Liver (tissue), 7 donors: ENCODE measurements at regions not wholly inside any gene's neighbourhood (a gene's known extent, or its start where the extent isn't known, plus 50 kb on each side); places are given as distances from the start of the nearest gene placed in this dataset.

Experiments
- DNase-seq: peaks from one replicate; pipeline ENCODE4 v3.0.0-alpha.2; 2017; ENCODE audit warnings: low spot score
- H3K27ac ChIP-seq, 2 donors: one replicate each; pipeline ENCODE4 v1.7.0; 2013; ENCODE audit warnings: inconsistent platforms in 2 of 2, low read length in 2 of 2, control low read depth in 1 of 2, low read depth in 1 of 2, mild to moderate bottlenecking in 1 of 2
- H3K27me3 ChIP-seq, 4 donors: one replicate each; pipeline versions ENCODE4 v1.6.1 to v1.7.0; 2013; ENCODE audit warnings: low read length in 3 of 4, inconsistent platforms in 1 of 4, mild to moderate bottlenecking in 1 of 4, moderate library complexity in 1 of 4; ENCODE audit not compliant: control insufficient read depth in 4 of 4, insufficient read depth in 4 of 4
- H3K36me3 ChIP-seq, 4 donors: one replicate each; pipeline versions ENCODE4 v1.6.1 to v1.7.0; 2013; ENCODE audit warnings: low read length in 3 of 4, mild to moderate bottlenecking in 3 of 4, low read depth in 1 of 4, moderate library complexity in 1 of 4; ENCODE audit not compliant: control insufficient read depth in 4 of 4, insufficient read depth in 3 of 4
- H3K4me1 ChIP-seq, 4 donors: one replicate each; pipeline versions ENCODE4 v1.6.1 to v1.7.0; 2013; ENCODE audit warnings: low read length in 3 of 4, mild to moderate bottlenecking in 3 of 4, moderate library complexity in 1 of 4; ENCODE audit not compliant: control insufficient read depth in 4 of 4, insufficient read depth in 4 of 4
- H3K4me3 ChIP-seq, 3 donors: one replicate each; pipeline versions ENCODE4 v1.6.1 to v1.7.0; 2013; ENCODE audit warnings: low read length in 3 of 3, control low read depth in 1 of 3, low read depth in 1 of 3, mild to moderate bottlenecking in 1 of 3
- H3K9ac ChIP-seq, 2 donors: one replicate each; pipeline ENCODE4 v1.7.0; 2013; ENCODE audit warnings: low read length in 2 of 2, mild to moderate bottlenecking in 2 of 2, moderate library complexity in 2 of 2, control low read depth in 1 of 2, low read depth in 1 of 2
- H3K9me3 ChIP-seq, 4 donors: one replicate each; pipeline versions ENCODE4 v1.6.1 to v1.7.0; 2013; ENCODE audit warnings: low read length in 3 of 4; ENCODE audit not compliant: control insufficient read depth in 4 of 4
- EGR1 ChIP-seq, 2 donors: IDR thresholded peaks; 2 replicates each; pipeline ENCODE4 v1.6.1; 2016 to 2018; ENCODE audit warnings: antibody characterized with exemption in 2 of 2, low read depth in 2 of 2
- FOXA1 ChIP-seq: IDR thresholded peaks from 2 replicates; pipeline ENCODE4 v1.6.1; 2016; ENCODE audit warnings: antibody characterized with exemption
- FOXA2 ChIP-seq: IDR thresholded peaks from 2 replicates; pipeline ENCODE4 v1.6.1; 2016; ENCODE audit warnings: antibody characterized with exemption
- GABPA ChIP-seq, 2 donors: IDR thresholded peaks in 1 of 2; conservative IDR thresholded peaks in 1 of 2; 2 replicates each; pipeline ENCODE4 v1.6.1; 2016; ENCODE audit warnings: antibody characterized with exemption in 2 of 2, mild to moderate bottlenecking in 1 of 2, moderate library complexity in 1 of 2
- HNF4A ChIP-seq, 2 donors: conservative IDR thresholded peaks; 2 replicates each; pipeline ENCODE4 v1.6.1; 2016; ENCODE audit warnings: antibody characterized with exemption in 2 of 2, mild to moderate bottlenecking in 2 of 2
- HNF4G ChIP-seq: IDR thresholded peaks from 2 replicates; pipeline ENCODE4 v1.6.1; 2016; ENCODE audit warnings: antibody characterized with exemption
- JUND ChIP-seq, 2 donors: IDR thresholded peaks; 2 replicates each; pipeline ENCODE4 v1.6.1; 2016; ENCODE audit warnings: antibody characterized with exemption in 2 of 2
- RAD21 ChIP-seq, 2 donors: IDR thresholded peaks; 2 replicates each; pipeline ENCODE4 v1.6.1; 2016; ENCODE audit warnings: antibody characterized with exemption in 2 of 2, mild to moderate bottlenecking in 2 of 2
- RXRA ChIP-seq, 2 donors: IDR thresholded peaks; 2 replicates each; pipeline ENCODE4 v1.6.1; 2017 to 2018; ENCODE audit warnings: antibody characterized with exemption in 2 of 2, mild to moderate bottlenecking in 1 of 2
- TAF1 ChIP-seq: conservative IDR thresholded peaks from 2 replicates; pipeline ENCODE4 v1.6.1; 2016; ENCODE audit warnings: antibody characterized with exemption, mild to moderate bottlenecking
- YY1 ChIP-seq: IDR thresholded peaks from 2 replicates; pipeline ENCODE4 v1.6.1; 2016; ENCODE audit warnings: antibody characterized with exemption, mild to moderate bottlenecking
- WGBS: extraction: QIAGEN DNeasy Blood & Tissue Kit; methylation state at CpG from one replicate; pipeline ENCODE4 v1.1.7; 2013; 5-methylcytosine and 5-hydroxymethylcytosine counted together
- TF ChIP-seq, protein P1 (sequence below): IDR thresholded peaks from 2 replicates; pipeline ENCODE4 v1.6.1; 2016; ENCODE audit warnings: antibody characterized with exemption
- TF ChIP-seq, protein P2 (sequence below): IDR thresholded peaks from 2 replicates; pipeline ENCODE4 v1.6.1; 2016; ENCODE audit warnings: antibody characterized with exemption
- TF ChIP-seq, protein P3 (sequence below): IDR thresholded peaks from 2 replicates; pipeline ENCODE4 v1.6.1; 2016; ENCODE audit warnings: antibody characterized with exemption
- donor health status: healthy.
- donor health status: healthy.
- donor health status: healthy.
- donor health status: healthy.

DNA sequence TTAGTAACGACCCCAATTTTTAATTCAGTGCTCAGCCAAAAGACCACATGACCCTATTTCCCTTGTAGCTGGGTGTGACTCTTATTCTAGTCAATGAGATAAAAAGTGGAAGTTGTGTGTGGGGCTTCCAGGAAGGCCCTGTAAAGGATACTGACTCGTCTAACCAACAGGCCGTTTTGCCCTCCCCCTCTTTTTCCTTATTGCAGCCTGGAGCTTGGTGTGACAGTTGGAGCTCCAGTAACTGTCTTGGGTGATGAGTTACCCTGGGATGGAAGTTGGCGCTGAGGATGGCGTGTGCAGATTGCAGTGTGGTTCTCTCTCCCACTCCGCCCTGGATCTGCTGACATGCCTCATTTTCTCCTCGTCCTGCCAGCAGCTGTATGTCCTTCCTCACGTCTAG lies 209.3 kb upstream of the PROK2 start (continued):
- no peak for TF ChIP-seq RXRA (IDR thresholded peaks at IDR 0.05)

DNA sequence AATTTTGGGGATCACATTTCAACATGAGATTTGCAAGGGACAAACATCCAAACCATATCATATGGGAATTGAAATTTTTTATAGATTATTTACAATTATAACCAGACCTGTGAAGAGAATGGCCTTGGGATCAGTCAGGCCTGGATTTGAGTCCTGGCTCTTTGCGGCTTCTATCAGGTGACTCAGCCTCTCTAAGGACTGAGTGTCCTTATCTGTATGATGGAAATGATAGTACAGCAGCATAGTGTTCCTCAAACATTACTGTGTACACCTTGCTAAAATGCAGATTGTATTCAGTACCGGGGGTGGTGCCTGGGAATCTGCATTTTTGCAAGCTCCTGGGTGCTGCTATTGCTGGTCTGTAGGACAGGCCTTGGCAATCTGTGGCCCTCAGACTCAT lies 206.7 kb upstream of the PROK2 start:
- H3K4me1 ChIP-seq = no peaks in the 10 kb centered on the region
- WGBS = 67% methylated on average over 2 of the region's 2 CpGs
- DNase-seq = no peak

DNA sequence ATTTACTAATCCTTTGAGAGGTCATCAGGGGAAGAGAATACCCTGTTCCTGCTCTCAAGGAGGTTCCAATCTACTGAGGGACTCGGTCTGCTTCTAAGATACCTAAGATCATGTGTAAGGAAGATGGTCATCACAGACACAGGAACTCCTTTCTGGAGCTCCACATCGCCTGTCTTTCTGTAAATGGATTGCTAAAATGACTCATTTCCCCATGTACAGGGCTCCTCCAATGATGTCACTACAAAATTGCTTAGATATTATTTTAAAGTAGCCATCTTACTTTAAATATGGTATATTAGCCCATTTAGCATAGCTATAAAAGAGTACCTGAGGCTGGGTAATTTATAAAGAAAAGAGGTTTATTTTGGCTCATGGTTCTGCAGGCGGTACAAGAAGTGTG lies 206.1 kb upstream of the PROK2 start:
- Histone ChIP-seq H3K9me3 (no peaks in the 10 kb centered on the region), H3K9ac (no peak overlapping the region), H3K4me3 (no peak overlapping the region), H3K36me3 (no peaks in the 10 kb centered on the region), H3K27ac (no peak overlapping the region), H3K27me3 (no peaks in the 10 kb centered on the region), H3K4me1 (no peaks in the 10 kb centered on the region)
- WGBS = 84% methylated on average over 3 of the region's 3 CpGs
- TF ChIP-seq TAF1 (no peak), HNF4G (no peak), YY1 (no peak), JUND (IDR thresholded peaks at IDR 0.05) (no peak), FOXA2 (no peak), FOXA1 (no peak), EGR1 (IDR thresholded peaks at IDR 0.05; ENCODE audit: low read depth in 2 of 2) (no peak), RXRA (IDR thresholded peaks at IDR 0.05) (no peak)
- TF ChIP-seq, protein P1, sequence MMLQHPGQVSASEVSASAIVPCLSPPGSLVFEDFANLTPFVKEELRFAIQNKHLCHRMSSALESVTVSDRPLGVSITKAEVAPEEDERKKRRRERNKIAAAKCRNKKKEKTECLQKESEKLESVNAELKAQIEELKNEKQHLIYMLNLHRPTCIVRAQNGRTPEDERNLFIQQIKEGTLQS = no peak
- TF ChIP-seq, protein P2, sequence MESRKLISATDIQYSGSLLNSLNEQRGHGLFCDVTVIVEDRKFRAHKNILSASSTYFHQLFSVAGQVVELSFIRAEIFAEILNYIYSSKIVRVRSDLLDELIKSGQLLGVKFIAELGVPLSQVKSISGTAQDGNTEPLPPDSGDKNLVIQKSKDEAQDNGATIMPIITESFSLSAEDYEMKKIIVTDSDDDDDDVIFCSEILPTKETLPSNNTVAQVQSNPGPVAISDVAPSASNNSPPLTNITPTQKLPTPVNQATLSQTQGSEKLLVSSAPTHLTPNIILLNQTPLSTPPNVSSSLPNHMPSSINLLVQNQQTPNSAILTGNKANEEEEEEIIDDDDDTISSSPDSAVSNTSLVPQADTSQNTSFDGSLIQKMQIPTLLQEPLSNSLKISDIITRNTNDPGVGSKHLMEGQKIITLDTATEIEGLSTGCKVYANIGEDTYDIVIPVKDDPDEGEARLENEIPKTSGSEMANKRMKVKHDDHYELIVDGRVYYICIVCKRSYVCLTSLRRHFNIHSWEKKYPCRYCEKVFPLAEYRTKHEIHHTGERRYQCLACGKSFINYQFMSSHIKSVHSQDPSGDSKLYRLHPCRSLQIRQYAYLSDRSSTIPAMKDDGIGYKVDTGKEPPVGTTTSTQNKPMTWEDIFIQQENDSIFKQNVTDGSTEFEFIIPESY = no peak
- TF ChIP-seq, protein P3, sequence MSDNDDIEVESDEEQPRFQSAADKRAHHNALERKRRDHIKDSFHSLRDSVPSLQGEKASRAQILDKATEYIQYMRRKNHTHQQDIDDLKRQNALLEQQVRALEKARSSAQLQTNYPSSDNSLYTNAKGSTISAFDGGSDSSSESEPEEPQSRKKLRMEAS = no peak
- DNase-seq = no peak

More for the DNA sequence above, 206.7 kb upstream of the PROK2 start:
- TF ChIP-seq TAF1 (no peak), RXRA (IDR thresholded peaks at IDR 0.05) (no peak), EGR1 (IDR thresholded peaks at IDR 0.05; ENCODE audit: low read depth in 2 of 2) (no peak), GABPA (IDR thresholded peaks at IDR 0.05 in 1 of 2, conservative IDR thresholded peaks at IDR 0.05 in 1 of 2) (no peak), YY1 (no peak), FOXA2 (no peak), RAD21 (IDR thresholded peaks at IDR 0.05) (no peak), HNF4A (conservative IDR thresholded peaks at IDR 0.05) (no peak), HNF4G (no peak)
- TF ChIP-seq, protein P2 = no peak
- no peak overlapping the region for H3K9ac ChIP-seq
- no peak overlapping the region for H3K4me3 ChIP-seq
- no peak overlapping the region for H3K27ac ChIP-seq
- H3K9me3 ChIP-seq = no peaks in the 10 kb centered on the region
- H3K36me3 ChIP-seq = no peaks in the 10 kb centered on the region
- no peaks in the 10 kb centered on the region for H3K27me3 ChIP-seq
